ENCODE measurements at regions not wholly inside any gene's neighbourhood (a gene's known extent, or its start where the extent isn't known, plus 50 kb on each side); places are given as distances from the start of the nearest gene placed in this dataset.
"Not testable (repeated sequence)": the region's sequence is repeated elsewhere in the genome, so short reads cannot be mapped to it uniquely, and the experiment has no call there.

DNA sequence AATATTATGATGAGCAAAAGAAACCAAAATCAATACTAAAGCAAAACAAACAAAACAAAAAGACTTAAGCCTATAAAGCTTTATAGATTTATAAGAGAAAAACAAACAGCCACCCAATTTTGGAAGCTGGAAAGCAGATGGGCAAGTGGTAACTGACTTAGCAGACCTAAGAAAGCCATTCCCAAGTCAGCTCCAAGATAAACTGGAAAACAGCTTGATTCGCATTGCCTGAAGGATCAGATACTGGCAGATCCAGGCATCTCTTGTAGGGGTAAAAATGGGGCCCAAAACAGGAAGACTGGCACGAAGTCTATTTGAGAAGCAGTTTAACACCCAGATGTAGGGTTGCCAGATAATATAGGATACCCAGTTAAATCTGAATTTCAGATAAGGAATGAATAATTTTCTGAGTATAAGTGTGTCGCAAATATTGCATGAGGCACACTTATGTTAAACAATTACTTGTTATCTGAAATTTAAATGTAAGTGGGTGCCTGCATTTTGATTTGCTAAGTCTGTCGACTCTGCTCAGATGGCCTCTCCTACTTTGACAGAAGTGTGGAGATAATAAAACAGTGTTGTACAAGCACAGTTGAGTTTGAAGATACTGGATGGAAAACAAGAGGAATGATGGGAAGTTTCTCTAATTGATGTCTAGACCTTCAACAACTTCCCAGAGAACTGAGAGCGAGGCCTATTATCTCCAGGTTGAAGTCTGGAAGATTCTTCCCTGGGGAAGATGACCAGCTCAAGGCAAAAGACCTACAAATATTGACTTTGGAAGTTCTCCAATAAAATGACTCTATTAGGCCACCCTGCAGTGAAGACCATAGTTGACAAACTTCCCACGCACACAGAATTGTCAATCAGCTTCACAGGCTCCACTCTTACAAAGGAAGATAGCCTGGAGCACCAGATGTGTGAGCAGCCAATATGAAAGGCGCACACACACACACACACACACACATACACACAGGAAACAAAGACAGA lies 113.4 kb downstream of the FAM50B start:
- no peak for DNase-seq

GRCh38 chr6:3963426-3963825 lies 114.3 kb downstream of the FAM50B start:
- no peak for DNase-seq

DNA sequence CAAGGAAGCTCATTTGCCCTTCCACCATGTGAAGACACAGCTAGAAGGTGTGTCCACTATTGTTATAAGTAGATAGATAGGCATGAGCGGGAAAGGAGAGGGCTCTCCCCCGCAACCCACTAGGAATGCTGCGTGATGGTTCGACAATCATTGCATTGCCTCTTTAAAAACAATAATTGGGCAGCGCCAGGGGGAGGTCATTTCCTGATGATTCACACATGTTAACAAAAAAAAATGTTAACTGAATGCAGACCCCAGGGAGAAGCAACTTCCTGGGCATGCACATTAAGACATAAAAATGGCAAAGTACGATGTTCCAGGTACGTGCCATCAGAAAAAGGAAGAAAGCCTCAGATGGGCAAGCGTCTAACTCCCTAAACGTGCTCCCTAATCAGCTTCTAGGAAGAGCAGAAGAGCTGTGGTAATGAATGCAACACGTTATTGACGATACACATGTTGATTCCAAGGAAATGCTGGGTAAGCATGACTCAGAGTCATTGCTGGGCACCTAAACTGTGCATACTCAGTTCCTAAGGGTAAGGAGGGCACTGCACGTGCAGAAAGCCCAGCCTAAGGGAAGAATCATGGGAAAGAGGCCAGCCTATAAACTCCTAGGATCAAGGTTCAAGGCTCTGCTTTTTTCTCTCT lies 113.7 kb downstream of the FAM217A start:
- no peak for DNase-seq

DNA sequence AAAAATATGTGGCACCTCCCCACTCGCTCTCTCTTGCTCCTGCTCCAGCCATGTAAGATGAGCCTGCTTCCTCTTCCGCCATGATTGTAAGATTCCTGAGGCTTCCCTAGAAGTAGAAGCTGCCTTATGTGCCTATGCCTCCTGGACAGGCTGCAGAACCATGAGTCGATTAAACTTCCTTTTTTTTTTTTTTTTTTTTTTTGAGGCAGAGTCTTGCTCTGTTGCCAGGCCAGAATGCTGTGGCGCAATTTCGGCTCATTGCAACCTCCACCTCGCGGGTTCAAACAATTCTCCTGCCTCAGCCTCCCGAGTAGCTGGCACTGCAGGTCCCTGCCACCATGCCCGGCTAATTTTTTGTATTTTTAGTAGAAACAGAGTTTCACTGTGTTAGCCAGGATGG lies 112.5 kb downstream of the FAM217A start:
- DNase-seq, result no peak

DNA sequence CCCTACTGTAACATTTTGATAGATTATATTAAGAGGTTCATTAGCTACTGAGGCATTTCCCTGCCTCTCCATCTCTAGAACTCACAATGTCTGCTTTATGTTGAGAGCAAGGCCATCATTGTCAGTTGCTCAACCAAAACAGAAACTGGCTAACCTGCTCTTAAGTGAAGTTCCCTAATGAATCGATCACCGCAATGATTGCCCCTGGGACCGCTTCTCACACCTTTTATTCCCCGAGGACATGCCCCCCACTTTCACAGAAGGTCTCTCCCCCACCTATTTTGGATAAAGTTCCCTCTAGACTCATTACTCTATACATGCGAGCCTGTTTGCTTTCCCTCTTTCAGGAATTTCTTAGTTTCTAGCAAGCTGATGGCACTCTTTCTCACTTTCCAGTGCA lies 108.8 kb downstream of the FAM217A start:
- DNase-seq, result no peak

DNA sequence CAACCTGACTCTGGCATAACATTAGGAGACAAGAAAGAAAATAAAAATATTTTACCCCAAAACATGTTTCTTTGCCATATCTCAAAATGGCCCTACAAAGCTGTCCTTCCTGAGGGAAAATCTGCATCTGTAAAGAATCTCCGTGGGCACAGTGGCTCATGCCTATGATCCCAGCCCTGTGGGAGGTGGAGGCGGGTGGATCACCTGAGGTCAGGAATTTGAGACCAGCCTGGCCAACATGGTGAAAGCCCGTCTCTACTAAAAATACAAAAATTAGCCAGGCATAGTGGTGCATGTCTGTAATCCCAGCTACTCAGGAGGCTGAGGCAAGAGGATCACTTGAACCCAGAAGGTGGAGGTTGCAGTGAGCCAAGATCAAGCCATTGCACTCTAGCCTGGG lies 105.8 kb downstream of the FAM217A start:
- DNase-seq, result not testable (repeated sequence)

- peak; percentile 29 for DNase-seq
These were observed 100.8 kb downstream of the FAM217A start for GRCh38 chr6:3977875-3978711.

DNA sequence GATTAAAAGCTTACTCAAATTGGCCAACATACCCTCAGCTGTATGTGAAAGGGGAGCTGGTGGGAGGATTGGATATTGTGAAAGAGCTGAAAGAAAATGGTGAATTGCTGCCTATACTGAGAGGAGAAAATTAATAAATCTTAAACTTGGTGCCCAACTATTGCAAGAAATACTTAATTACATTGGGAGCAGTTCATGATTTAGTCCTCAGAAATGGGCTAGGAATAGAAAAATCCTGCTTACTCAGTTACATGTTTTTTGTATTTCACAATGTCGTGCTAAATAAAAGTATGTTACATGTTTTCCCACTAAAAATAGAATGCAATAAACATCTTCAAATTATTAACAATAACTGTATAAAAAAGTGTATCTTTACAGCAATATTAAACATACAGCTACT lies 100.0 kb downstream of the FAM217A start:
- not testable (repeated sequence) for DNase-seq

DNA sequence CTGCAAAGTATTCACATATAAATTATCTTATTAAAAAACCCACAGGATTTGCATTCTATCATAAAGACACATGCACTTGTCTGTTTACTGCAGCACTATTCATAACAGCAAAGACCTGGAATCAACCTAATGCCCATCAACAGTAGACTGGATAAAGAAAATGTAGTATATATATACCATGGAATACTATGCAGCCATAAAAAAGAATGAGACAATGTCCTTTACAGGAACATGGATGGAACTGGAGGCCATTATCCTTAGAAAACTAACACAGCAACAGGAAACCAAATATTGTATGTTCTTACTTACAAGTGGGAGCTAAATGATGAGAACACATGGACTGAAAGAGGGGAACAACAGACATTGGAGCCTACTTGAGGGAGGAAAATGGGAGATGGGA lies 97.0 kb downstream of the FAM217A start:
- DNase-seq, result no peak

GRCh38 chr6:3983778-3984177 lies 95.2 kb downstream of the FAM217A start:
- DNase-seq, result no peak

DNA sequence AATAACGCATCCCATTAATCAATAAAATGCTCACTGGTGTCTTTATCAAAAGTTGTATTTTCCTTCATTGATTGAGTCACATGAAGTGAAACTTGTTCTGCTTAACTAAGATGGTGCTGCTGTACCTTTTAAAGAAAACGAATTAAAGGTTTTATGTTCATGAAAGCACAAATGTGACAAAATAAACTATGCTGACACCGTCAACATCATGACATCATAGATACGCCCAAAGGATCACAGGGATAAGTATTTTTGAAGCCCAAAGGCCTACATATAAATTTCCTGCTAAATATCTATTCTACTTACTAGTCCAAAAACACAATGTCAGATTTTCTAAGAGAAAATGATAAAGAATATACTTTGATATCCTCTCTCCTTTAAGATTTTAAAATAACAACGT lies 94.4 kb downstream of the FAM217A start:
- DNase-seq, result no peak

GRCh38 chr6:3986241-3986640 lies 92.7 kb downstream of the FAM217A start:
- DNase-seq, result no peak

GRCh38 chr6:3987053-3987452 lies 91.9 kb downstream of the FAM217A start:
- no peak for DNase-seq

- DNase-seq, result no peak
These were observed 91.4 kb downstream of the FAM217A start for GRCh38 chr6:3987576-3987975.

GRCh38 chr6:3990692-3991491 lies 88.0 kb downstream of the FAM217A start:
- peak; percentile 62 for DNase-seq

- no peak for DNase-seq
These were observed 87.0 kb downstream of the FAM217A start for GRCh38 chr6:3991941-3992340.

- DNase-seq, result no peak
These were observed 82.6 kb downstream of the FAM217A start for GRCh38 chr6:3996349-3996748.

GRCh38 chr6:3997177-3997770 lies 81.7 kb downstream of the FAM217A start:
- no peak for DNase-seq

DNA sequence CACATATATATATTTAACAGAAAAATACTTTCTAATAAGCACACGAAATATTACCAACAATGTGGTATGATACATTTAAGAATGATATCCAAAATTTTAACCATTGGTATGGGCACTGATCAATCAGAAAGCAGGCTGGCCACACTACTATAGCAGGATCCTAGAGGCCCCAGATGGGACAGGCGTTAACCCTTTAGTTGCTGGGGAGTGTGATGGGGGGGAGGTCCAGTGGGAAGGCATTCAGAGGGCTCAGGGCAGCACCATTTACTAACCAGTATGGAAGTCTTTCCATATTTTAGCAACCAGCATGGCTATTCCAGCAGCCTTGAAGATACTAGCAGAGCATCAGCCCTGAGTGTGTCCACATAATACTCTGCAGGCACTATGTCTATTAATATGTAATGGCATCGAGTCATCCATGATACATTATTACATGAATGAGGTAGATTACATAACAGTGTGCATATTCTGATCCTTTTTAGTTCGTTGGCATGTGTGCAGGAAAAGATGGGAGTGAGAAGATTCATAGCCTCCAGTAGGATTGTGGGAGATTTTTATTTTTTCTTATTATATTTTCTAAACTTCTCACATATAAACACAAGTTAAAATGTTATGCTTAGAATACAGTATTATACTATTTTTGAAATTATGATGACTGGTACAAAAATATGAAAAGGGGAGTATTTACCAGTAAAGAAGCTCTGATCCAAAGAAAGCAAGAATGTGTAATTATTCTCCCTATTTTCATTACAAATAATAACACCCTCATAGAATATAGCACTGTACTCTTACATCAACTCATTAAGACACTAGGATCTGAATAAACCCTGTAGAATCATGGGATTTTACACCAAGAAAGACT lies 78.9 kb downstream of the FAM217A start:
- no peak for DNase-seq

GRCh38 chr6:4004249-4004648 lies 74.7 kb downstream of the FAM217A start:
- DNase-seq, result no peak
